ENCODE measurements at regions not wholly inside any gene's neighbourhood (a gene's known extent, or its start where the extent isn't known, plus 50 kb on each side); places are given as distances from the start of the nearest gene placed in this dataset.

GRCh38 chrX:2568125-2568524 is 67.3 kb upstream of the DHRSX start:
- Histone ChIP-seq H3K27me3 (ENCODE audit: control insufficient read depth in 2 of 2, insufficient read depth in 2 of 2, low read length in 2 of 2) (no peaks in the 10 kb centered on the region), H3K9me3 (replicated peaks in 1 of 2; ENCODE audit: control insufficient read depth in 1 of 2, insufficient read depth in 1 of 2, low read length in 2 of 2) (peaks cover 0 to 3% of the 10 kb centered on the region in 2 donors), H3K4me1 (ENCODE audit: control insufficient read depth in 1 of 2, insufficient read depth in 2 of 2, low read length in 2 of 2) (no peaks in the 10 kb centered on the region), H3K27ac (ENCODE audit: low read depth in 1 of 2, low read length in 2 of 2) (no peak overlapping the region), H3K4me3 (replicated peaks in 1 of 3; ENCODE audit: low read depth in 2 of 3, low read length in 3 of 3) (no peak overlapping the region), H3K79me2 (ENCODE audit: insufficient read depth, low read length) (no peaks in the 10 kb centered on the region), H3K9ac (ENCODE audit: insufficient read depth, low read length, poor library complexity, severe bottlenecking) (no peak overlapping the region), H2AFZ (ENCODE audit: insufficient read depth, low read depth, low read length, poor library complexity, severe bottlenecking) (no peak overlapping the region), H3K36me3 (replicated peaks in 1 of 2; ENCODE audit: control insufficient read depth in 1 of 2, insufficient read depth in 2 of 2, low read length in 2 of 2) (no peaks in the 10 kb centered on the region), H4K20me1 (ENCODE audit: insufficient read depth, low read length) (no peaks in the 10 kb centered on the region), H3K4me2 (replicated peaks; ENCODE audit: extremely low read depth, low read length, poor library complexity, severe bottlenecking) (no peak overlapping the region)
- intact Hi-C loops (cut with micrococcal nuclease), result no loop called here
- WGBS (ENCODE audit: insufficient coverage), result 100% methylated on average over 1 of the region's 6 CpGs
- Mint-ChIP-seq H3K27ac (no peak overlapping the region), H3K36me3 (no peaks in the 10 kb centered on the region), H3K4me3 (no peak overlapping the region), H3K4me1 (no peaks in the 10 kb centered on the region), H3K27me3 (ENCODE audit: low read depth in 3 of 3) (peaks cover 0 to 1% (median 0%) of the 10 kb centered on the region in 3 donors), H3K9me3 (peaks cover 0 to 9% (median 4%) of the 10 kb centered on the region in 7 donors)
- no peak for TF ChIP-seq CTCF (IDR thresholded peaks at IDR 0.05)
- DNase-seq, result no peak

GRCh38 chrX:2566055-2566454 is 65.3 kb upstream of the DHRSX start:
- H3K4me3 Mint-ChIP-seq, result no peak overlapping the region
- no peak for TF ChIP-seq CTCF (IDR thresholded peaks at IDR 0.05)
- peaks cover 0 to 6% (median 4%) of the 10 kb centered on the region in 7 donors for H3K9me3 Mint-ChIP-seq
- no peak overlapping the region for H3K27ac Mint-ChIP-seq
- H2AFZ ChIP-seq (ENCODE audit: insufficient read depth, low read depth, low read length, poor library complexity, severe bottlenecking), result no peak overlapping the region
- DNase-seq, result no peak
- peaks cover 0 to 3% of the 10 kb centered on the region in 2 donors for H3K9me3 ChIP-seq (replicated peaks in 1 of 2; ENCODE audit: control insufficient read depth in 1 of 2, insufficient read depth in 1 of 2, low read length in 2 of 2)
- H4K20me1 ChIP-seq (ENCODE audit: insufficient read depth, low read length), result no peaks in the 10 kb centered on the region
- H3K9ac ChIP-seq (ENCODE audit: insufficient read depth, low read length, poor library complexity, severe bottlenecking), result no peak overlapping the region
- no peaks in the 10 kb centered on the region for H3K36me3 ChIP-seq (replicated peaks in 1 of 2; ENCODE audit: control insufficient read depth in 1 of 2, insufficient read depth in 2 of 2, low read length in 2 of 2)
- peaks cover 2% of the 10 kb centered on the region for H3K4me1 Mint-ChIP-seq
- H3K4me1 ChIP-seq (ENCODE audit: control insufficient read depth in 1 of 2, insufficient read depth in 2 of 2, low read length in 2 of 2), result no peaks in the 10 kb centered on the region
- H3K27me3 Mint-ChIP-seq (ENCODE audit: low read depth in 3 of 3), result peaks cover 0 to 2% (median 1%) of the 10 kb centered on the region in 3 donors
- WGBS (ENCODE audit: insufficient coverage), result 98% methylated on average over 5 of the region's 8 CpGs
- no peaks in the 10 kb centered on the region for H3K79me2 ChIP-seq (ENCODE audit: insufficient read depth, low read length)
- H3K4me3 ChIP-seq (replicated peaks in 1 of 3; ENCODE audit: low read depth in 2 of 3, low read length in 3 of 3), result no peak overlapping the region
- H3K27ac ChIP-seq (ENCODE audit: low read depth in 1 of 2, low read length in 2 of 2), result no peak overlapping the region
- no peaks in the 10 kb centered on the region for H3K27me3 ChIP-seq (ENCODE audit: control insufficient read depth in 2 of 2, insufficient read depth in 2 of 2, low read length in 2 of 2)
- intact Hi-C loops (cut with micrococcal nuclease), result no loop called here
- no peak overlapping the region for H3K4me2 ChIP-seq (replicated peaks; ENCODE audit: extremely low read depth, low read length, poor library complexity, severe bottlenecking)
- H3K36me3 Mint-ChIP-seq, result no peaks in the 10 kb centered on the region

Data from CD14-positive monocyte (primary cell).